C4-2B (cell line): ENCODE measurements at regions not wholly inside any gene's neighbourhood (a gene's known extent, or its start where the extent isn't known, plus 50 kb on each side); places are given as distances from the start of the nearest gene placed in this dataset.

Experiments used
- CTCF ChIP-seq: fragments of 450-650 bp; conservative IDR thresholded peaks from 2 replicates; pipeline ENCODE4 v1.5.1; 2017; ENCODE audit warnings: mild to moderate bottlenecking
- ZFX ChIP-seq: fragments of 450-650 bp; IDR thresholded peaks from 2 replicates; pipeline ENCODE4 v1.6.1; 2017

GRCh38 chr2:177124371-177124770 is 88.2 kb upstream of the HNRNPA3 start:
- TF ChIP-seq CTCF: no peak
- TF ChIP-seq ZFX: no peak
